Activated naive CD4-positive, alpha-beta T cell (primary cell): ENCODE measurements at regions not wholly inside any gene's neighbourhood (a gene's known extent, or its start where the extent isn't known, plus 50 kb on each side); places are given as distances from the start of the nearest gene placed in this dataset.
A peak's percentile ranks its signal among the peaks of the same experiment; 100 is the strongest.
"Not testable (repeated sequence)": the region's sequence is repeated elsewhere in the genome, so short reads cannot be mapped to it uniquely, and the experiment has no call there.

ENCODE experiments used
- DNase-seq, 4 experiments: peaks; one replicate each; lab custom pipeline; 2025; lab: John Stamatoyannopoulos, UW

GRCh38 chr6:100228834-100229441, 234.9 kb upstream of the MCHR2 start:
- peak in 1 of 4 experiments; percentile 0 for DNase-seq

DNA sequence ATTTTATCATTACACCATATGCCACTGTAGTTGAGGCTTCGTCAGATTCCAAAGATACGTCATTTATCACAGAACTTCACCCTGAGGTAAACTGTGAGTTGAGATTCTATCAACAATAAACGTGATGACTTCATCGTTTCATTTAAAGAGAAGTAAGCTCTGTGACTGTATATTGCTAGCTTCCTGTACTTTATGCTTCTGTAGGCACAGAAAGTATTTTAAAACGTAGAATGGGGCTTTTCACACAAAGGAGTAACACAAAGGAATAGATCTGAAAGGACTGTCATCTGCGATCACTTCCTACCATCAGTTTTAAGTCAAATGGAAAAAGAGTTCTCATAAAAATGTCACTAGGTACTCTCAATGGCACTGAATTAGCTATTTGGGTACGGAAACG, 234.4 kb upstream of the MCHR2 start:
- no peak for DNase-seq

DNA sequence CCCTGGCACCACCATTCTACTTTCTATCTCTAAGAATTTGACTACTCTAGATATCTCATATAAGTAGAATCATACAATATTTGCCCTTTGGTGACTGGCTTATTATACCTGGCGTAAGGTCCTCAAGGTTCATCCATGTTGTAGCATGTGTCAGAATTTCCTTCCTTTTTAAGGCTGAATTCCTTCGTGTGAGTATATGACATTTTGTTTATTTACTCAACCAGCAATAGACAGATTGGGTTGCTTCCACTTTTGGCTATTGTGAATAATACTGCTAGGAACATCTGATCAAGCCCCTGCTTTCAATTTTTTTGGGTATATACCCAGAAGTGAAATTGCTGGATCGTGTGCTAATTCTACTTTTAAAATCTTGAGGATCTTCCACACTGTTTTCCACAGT, 232.8 kb upstream of the MCHR2 start:
- no peak for DNase-seq

DNA sequence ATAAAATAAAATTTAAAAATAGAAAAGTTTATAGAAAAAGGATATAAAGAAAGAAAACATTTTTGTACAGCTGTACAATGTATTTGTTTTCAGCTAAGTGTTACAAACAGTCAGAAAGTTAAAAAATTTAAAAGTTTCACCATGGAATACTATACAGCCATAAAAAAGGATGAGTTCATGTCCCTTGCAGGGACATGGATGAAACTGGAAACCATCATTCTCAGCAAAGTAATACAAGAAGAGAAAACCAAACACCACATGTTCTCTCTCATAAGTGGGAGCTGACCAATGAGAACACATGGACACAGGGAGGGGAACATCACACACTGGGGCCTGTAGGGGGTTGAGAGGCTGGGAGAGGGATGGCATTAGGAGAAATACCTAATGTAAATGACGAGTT, 229.9 kb upstream of the MCHR2 start:
- not testable (repeated sequence) for DNase-seq

DNA sequence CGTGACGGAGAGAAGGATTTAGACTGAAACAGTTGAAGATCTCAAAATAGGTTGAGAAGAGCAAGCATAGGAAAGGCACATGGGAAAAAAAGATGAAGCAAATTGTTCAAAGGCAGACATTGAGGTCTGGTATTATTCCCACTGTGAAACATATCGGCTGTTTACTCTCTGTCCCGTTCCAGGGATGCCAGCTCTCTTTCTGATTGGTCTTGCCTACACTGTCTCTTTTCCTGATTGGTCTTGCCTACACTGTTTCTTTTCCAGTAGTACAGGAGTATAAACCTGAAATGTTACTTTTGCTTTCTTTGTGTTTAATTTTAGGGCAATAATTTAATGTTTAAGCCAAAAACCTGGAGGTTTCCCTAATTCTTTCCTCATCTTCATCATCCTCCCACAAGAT, 226.5 kb upstream of the MCHR2 start:
- no peak for DNase-seq

GRCh38 chr6:100217225-100218012, 223.4 kb upstream of the MCHR2 start:
- DNase-seq = no peak

DNA sequence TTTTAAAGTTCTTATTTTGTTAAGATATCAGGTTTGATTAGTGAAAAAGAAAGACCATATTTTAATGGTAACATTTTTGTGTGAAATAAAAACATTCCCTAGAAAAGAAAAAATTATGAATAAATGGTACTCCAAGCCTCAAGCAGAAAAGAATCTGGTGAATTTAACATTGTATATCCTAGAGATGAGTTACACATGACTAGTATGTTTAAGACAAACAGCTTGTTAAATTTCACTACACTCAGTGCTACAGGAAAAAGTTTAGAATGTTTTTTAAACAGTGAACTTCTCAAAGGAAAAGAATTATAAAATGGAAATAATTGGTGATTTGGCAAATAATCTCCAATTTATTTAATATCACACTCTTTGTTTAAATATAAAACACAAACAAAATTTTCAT, 222.7 kb upstream of the MCHR2 start:
- DNase-seq = no peak

DNA sequence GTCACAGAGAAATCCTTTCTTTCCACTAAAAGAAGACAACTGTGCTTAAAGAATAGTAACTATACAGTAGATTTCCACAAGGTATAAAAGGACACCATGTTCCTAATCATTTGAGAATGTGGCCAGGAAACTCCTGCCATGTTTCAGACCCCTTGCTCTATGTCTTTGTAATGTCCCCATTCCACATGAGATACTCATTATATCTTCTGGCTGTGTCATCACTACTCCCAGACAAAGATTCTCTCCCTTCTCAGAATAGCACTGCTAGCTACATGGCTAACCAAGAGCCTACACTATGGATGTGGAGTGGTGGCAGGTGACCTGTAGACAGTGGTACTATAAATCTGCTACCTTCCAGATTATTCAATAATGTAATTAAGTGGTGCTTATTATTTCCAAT, 218.1 kb upstream of the MCHR2 start:
- no peak for DNase-seq

DNA sequence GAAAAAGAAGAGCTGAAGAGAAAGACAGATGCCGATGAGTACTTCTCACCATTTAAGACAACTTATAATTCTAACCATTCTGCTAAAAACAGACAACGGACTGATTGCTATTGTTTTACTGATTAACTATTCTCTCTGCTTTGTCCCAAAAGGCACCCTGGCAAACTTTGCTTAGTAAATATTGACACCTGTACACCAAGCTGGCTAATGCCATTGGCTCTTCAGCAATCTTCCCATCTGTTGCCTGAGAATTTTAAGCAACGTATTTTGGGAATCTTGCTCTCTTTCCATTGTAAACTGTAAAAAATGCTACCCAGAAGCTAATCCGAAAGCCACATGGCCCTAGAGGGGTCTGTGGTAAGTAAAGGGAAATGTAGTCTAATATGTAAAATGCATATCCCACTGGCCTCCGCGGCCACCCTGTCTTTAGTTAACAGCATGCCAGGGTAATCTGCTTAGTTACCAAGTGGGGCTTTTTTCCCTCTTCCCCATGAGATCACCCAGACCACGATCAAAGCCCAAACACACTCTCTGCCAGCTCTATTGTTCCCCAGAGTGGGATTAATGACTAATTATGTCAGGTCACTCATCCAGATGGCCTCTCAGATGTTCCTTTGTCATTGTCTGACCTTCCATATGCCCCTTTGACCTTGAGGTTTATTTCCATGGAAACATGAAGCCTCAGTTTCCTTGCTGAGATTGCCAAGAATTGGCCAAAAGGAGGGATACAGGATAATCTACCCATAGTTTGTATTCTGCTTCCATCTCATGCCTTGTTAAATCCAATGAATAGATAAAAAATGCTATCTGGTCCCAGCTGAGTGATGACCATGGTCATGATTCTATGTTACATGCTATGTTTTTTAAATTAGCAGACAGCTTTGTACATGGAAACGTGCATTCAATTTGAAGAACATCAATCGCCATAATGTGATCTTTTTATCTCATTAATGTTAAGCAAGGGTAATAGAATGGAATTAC, 216.4 kb upstream of the MCHR2 start:
- no peak for DNase-seq

DNA sequence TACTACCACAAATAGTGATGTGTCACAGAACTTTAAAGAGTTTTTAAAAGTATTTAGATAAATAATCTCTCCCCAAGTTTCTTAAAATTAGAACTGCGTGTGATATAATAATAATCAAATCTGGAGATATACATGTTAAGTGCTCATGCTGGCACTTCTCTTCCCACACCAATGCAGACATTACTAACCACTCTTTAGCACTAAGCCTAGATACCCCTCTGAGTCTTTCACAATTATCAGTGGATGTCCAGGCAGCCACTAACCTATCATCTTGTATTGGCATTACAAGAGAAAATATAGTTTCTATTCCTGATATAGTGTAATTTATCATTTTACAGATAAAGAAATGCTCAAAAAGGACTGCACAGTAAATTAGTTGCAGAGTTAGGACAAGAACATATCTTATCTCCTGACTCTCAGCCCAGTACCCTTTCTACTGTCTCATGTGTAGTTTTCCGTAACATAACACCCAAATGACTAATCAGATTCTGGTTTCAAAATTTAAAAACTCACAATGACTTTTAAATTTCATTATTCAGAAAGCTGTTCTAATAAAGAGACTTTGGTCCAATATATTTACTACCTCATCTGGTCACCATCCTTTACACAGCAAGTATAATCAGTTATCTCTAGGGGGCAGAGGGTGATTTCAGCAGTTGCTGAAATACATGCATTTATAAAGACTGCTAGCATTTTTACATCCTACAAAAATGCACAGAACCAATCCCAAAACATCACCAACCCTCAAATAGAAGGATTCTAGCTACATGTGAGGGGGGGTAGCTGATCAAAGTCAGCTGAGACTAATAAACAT, 215.5 kb upstream of the MCHR2 start:
- no peak for DNase-seq

- DNase-seq = no peak
Observed at GRCh38 chr6:100203400-100203799, 209.4 kb upstream of the MCHR2 start.

DNA sequence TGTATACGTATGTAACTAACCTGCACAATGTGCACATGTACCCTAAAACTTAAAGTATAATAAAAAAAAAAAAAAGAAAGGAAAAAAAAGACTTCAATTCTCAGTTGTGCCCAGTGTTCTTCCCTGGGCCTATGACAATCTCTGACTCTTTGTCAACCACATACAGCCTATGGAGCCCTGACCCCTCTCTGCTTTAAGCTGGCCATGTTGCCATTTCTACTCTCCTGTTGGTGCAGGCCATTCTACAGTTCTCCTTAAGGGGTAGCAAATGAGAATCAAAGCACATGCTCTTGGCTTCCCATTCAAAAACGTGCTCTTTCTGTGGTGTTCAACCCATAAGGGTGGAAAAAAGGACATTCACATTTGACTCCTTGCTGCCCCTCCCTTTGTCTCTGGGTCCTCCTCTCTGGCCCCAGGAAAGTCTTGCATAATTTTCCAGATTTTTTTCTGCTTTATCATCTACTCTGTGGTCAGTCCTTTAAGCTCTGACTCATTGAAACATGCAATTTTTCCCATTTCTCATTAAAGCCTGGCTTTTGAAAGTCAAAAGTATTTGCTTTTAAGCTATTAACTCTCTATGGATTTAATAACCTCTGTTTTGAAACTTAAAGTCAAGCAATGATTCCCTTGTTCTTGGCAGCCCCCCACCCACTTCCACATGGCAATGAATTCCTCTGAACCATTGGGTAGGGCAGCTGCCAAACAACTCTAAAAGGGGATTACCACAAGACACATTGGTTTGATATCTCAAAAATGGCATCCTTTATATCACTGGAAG, 208.6 kb upstream of the MCHR2 start:
- DNase-seq = no peak

DNA sequence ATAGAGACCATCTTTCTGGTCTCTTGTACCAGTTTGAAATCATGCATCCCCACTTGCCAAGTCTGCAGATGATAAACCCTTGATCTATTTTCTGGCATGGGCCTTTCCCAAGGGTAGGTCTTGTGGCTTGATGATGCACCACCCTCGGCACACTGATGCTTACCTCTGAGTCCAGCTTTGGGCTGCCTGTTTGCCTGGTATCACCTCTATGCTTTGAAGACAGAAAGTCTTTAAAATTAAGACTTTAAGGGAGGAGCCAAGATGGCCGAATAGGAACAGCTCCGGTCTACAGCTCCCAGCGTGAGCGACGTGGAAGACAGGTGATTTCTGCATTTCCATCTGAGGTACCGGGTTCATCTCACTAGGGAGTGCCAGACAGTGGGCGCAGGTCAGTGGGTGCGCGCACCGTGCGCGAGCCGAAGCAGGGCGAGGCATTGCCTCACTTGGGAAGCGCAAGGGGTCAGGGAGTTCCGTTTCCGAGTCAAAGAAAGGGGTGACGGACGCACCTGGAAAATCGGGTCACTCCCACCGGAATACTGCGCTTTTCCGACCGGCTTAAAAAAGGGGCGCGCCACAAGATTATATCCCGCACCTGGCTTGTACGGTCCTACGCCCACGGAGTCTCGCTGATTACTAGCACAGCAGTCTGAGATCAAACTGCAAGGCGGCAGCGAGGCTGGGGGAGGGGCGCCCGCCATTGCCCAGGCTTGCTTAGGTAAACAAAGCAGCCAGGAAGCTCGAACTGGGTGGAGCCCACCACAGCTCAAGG, 202.4 kb upstream of the MCHR2 start:
- DNase-seq = not testable (repeated sequence)

DNA sequence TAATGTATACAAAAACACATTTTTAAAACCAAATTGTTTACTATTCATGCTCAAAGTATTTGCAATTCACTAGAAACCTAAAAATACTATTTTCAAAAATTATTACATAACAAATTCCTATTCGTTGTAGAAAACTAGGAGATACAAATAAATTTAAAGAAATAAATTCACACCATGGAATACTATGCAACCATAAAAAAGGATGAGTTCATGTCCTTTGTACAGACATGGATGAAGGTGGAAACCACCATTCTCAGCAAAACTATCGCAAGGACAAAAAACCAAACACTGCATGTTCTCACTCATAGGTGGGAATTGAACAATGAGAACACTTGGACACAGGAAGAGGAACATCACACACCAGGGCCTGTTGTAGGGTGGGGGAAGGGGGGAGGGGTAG, 201.2 kb upstream of the MCHR2 start:
- not testable (repeated sequence) for DNase-seq

DNA sequence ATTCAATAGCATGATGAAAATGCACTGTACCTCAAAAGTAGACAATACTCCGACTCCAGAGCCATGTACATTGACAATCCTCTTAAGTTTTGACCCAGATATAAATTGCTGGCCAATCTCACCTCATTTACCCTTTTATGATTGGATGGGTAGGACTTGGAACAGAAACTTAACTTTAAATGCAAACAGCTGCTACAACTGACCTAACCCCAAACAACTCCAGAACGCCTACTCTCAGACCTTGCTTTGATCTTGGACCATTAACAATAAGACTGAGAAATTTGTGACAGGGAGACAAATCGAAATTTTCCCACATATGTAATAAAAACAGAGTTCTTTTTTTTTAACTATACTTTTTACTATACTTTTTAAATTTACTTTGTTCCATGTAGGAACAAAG, 200.5 kb upstream of the MCHR2 start:
- no peak for DNase-seq

DNA sequence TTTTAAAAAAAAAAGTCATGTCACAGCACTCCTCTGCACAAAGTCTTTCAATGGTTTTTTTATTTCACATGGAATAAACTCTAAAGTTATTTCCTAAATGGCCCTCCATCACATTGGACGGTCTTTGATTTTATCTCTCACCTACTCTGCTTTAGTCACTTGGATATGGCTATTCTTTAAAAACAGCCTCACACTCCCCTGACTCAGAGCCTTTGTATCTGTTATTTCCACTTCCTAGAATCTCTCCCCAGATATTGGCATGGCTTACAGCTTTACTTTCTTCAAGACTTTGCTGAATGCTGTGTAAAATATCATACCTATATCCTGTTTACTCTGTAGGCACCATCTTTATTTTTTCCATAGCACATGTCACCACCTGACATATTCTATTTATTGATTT, 194.7 kb upstream of the MCHR2 start:
- DNase-seq = no peak

- DNase-seq = no peak
Observed at GRCh38 chr6:100186552-100186951, 192.5 kb upstream of the MCHR2 start.

GRCh38 chr6:100185615-100186014, 191.6 kb upstream of the MCHR2 start:
- DNase-seq = no peak

DNA sequence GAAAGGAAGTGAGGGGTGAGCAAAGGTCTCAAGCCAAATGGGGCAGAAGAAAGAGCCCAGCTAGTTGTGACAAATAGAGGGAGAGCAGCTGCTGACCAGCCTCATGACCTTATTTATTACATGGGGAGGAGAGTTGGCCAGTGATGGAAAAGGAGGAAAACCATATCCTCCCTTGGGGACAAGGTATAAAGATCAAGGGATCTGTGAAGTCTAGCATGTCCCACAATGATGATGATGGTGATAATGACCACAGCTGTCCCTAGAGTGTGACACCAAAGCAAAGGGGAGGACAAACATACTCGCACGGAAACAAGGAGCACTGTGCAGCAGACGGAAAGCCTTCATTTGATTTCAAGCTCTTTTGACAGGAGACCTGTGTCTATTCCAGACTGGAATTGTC, 190.4 kb upstream of the MCHR2 start:
- no peak for DNase-seq

DNA sequence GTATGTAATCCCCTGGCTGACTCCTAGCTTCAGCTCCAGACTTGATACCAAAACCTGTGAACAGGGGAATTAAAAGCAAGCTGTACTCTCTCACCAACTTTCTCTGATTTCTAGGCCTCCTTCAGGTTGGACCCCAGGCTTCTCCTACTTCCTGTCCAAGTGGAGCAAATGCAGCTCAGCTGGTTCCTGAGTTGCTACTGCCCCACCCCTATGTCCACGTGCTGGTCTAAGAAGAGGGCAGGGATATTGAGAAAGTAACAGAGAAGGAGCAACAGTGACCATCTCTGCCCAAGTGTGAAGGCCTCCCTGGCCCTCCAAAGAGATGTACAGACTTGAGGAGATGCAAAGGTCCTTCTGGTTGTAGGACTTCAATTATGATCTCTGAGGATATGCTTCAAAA, 188.3 kb upstream of the MCHR2 start:
- no peak for DNase-seq
